DOHH2 (cell line): ENCODE measurements at regions not wholly inside any gene's neighbourhood (a gene's known extent, or its start where the extent isn't known, plus 50 kb on each side); places are given as distances from the start of the nearest gene placed in this dataset.

Source experiments
- CTCF ChIP-seq: fragments of 200-600 bp; sonication (generic); IDR thresholded peaks from one replicate; pipeline ENCODE4 v1.5.1; 2014; ENCODE audit warnings: antibody characterized with exemption, mild to moderate bottlenecking, low read depth, low read length; ENCODE audit not compliant: poor library complexity, severe bottlenecking
- EZH2phosphoT487 ChIP-seq: fragments of 200-600 bp; sonication (generic); IDR thresholded peaks from 2 replicates; pipeline ENCODE4 v1.6.1; 2017; ENCODE audit warnings: borderline replicate concordance, mild to moderate bottlenecking, antibody characterized with exemption, low read length, moderate library complexity, mixed read lengths

GRCh38 chr5:126044111-126044668, 379.0 kb upstream of the GRAMD2B start:
- no peak for TF ChIP-seq CTCF
- no peak for TF ChIP-seq EZH2phosphoT487
